Upper lobe of right lung (tissue), 1 donor: ENCODE measurements at regions not wholly inside any gene's neighbourhood (a gene's known extent, or its start where the extent isn't known, plus 50 kb on each side); places are given as distances from the start of the nearest gene placed in this dataset.
"Not testable (repeated sequence)": the region's sequence is repeated elsewhere in the genome, so short reads cannot be mapped to it uniquely, and the experiment has no call there.

Experiments
- ATAC-seq: fragments of 200-7000 bp; cut with Tn5 transposase; one replicate; pipeline ENCODE4 v1.9.1; 2020; ENCODE audit warnings: mild to moderate bottlenecking, moderate library complexity
- DNase-seq: peaks from one replicate; pipeline ENCODE4 v3.0.0-alpha.2; 2020
- H3K27ac ChIP-seq: fragments of 200-600 bp; one replicate; pipeline ENCODE4 v1.8.0; 2022
- H3K27me3 ChIP-seq: fragments of 200-600 bp; one replicate; pipeline ENCODE4 v1.8.0; 2022; ENCODE audit warnings: mild to moderate bottlenecking
- H3K36me3 ChIP-seq: fragments of 200-600 bp; one replicate; pipeline ENCODE4 v1.8.0; 2022
- H3K4me1 ChIP-seq: fragments of 200-600 bp; one replicate; pipeline ENCODE4 v1.8.0; 2022
- H3K4me3 ChIP-seq: fragments of 200-600 bp; one replicate; pipeline ENCODE4 v1.8.0; 2022; ENCODE audit warnings: mild to moderate bottlenecking
- H3K9me3 ChIP-seq: fragments of 200-600 bp; one replicate; pipeline ENCODE4 v1.8.0; 2022
- CTCF ChIP-seq: fragments of 200-600 bp; IDR thresholded peaks from one replicate; pipeline ENCODE4 v1.8.0; 2022; ENCODE audit warnings: antibody characterized with exemption
- intact Hi-C: fragments of 100-400 bp; cut with DNase I; formaldehyde crosslinking; loops from one replicate; pipeline ENCODE4 v1.11.0; 2022
- donor health status: DM: no; HTN: yes; CAD: no; lungs with severe emphysema.

GRCh38 chr14:54258382-54258781 is 138.4 kb upstream of the CDKN3 start:
- no peak for TF ChIP-seq CTCF
- H3K27ac ChIP-seq = no peak overlapping the region
- intact Hi-C loops = no loop called here
- DNase-seq (no peak), ATAC-seq (no peak)
- H3K27me3 ChIP-seq = no peaks in the 10 kb centered on the region
- no peaks in the 10 kb centered on the region for H3K4me1 ChIP-seq
- H3K4me3 ChIP-seq = no peak overlapping the region
- no peaks in the 10 kb centered on the region for H3K9me3 ChIP-seq
- no peaks in the 10 kb centered on the region for H3K36me3 ChIP-seq

GRCh38 chr14:54259821-54260220 is 137.0 kb upstream of the CDKN3 start:
- TF ChIP-seq CTCF = no peak
- no peak for ATAC-seq
- Histone ChIP-seq H3K4me3 (no peak overlapping the region), H3K27me3 (peaks cover 6% of the 10 kb centered on the region), H3K9me3 (no peaks in the 10 kb centered on the region), H3K27ac (no peak overlapping the region), H3K36me3 (no peaks in the 10 kb centered on the region), H3K4me1 (no peaks in the 10 kb centered on the region)
- no peak for DNase-seq
- intact Hi-C loops = no loop called here

GRCh38 chr14:54261283-54261682 is 135.5 kb upstream of the CDKN3 start:
- H3K9me3 ChIP-seq = no peaks in the 10 kb centered on the region
- no peak for TF ChIP-seq CTCF
- intact Hi-C loops = no loop called here
- H3K4me3 ChIP-seq = no peak overlapping the region
- no peaks in the 10 kb centered on the region for H3K36me3 ChIP-seq
- H3K27me3 ChIP-seq = peaks cover 6% of the 10 kb centered on the region
- DNase-seq = no peak
- no peaks in the 10 kb centered on the region for H3K4me1 ChIP-seq
- no peak for ATAC-seq
- H3K27ac ChIP-seq = no peak overlapping the region

- ATAC-seq, H3K27ac ChIP-seq, H3K9me3 ChIP-seq, H3K4me1 ChIP-seq, DNase-seq, H3K27me3 ChIP-seq, H3K4me3 ChIP-seq, intact Hi-C loops, H3K36me3 ChIP-seq: not testable (repeated sequence)
Observed at GRCh38 chr14:54266616-54267015, 130.2 kb upstream of the CDKN3 start.

GRCh38 chr14:54267172-54267571 is 129.6 kb upstream of the CDKN3 start:
- Histone ChIP-seq H3K27me3 (peaks cover 6% of the 10 kb centered on the region), H3K27ac (no peak overlapping the region), H3K4me1 (no peaks in the 10 kb centered on the region), H3K36me3 (no peaks in the 10 kb centered on the region), H3K4me3 (no peak overlapping the region), H3K9me3 (no peaks in the 10 kb centered on the region)
- DNase-seq (no peak), ATAC-seq (peak; percentile 66)
- intact Hi-C loops = no loop called here
- TF ChIP-seq CTCF = no peak

- DNase-seq = no peak
- no peak overlapping the region for H3K4me3 ChIP-seq
- no peak for ATAC-seq
- H3K27me3 ChIP-seq = no peaks in the 10 kb centered on the region
- no peak overlapping the region for H3K27ac ChIP-seq
- TF ChIP-seq CTCF = no peak
- no peaks in the 10 kb centered on the region for H3K36me3 ChIP-seq
- H3K4me1 ChIP-seq = no peaks in the 10 kb centered on the region
- H3K9me3 ChIP-seq = no peaks in the 10 kb centered on the region
- intact Hi-C loops = no loop called here
Observed at GRCh38 chr14:54275997-54276725, 120.6 kb upstream of the CDKN3 start.
